ENCODE measurements at regions not wholly inside any gene's neighbourhood (a gene's known extent, or its start where the extent isn't known, plus 50 kb on each side); places are given as distances from the start of the nearest gene placed in this dataset.

DNA sequence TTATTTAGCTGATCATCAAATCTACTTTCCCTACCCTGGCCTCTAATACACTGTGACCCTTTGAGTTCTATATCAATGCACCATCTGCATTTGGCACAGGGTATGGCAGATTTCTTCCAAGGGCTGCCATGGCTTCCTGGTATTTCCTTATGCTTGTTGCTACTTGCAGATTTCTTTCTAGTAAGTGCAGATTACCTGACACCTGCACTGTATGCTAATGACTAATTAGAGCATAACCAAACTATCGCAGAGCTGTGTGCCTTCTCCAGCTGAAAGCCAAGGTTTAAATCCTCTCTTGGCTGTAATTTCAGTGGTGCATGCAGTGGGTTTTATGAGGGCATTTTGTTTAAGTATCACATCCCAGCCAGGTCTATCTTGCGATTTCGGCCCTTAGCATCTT lies 293.7 kb downstream of the KIF4B start:
- H3K9me3 ChIP-seq (ENCODE audit: insufficient read depth, low read length), result no peaks in the 10 kb centered on the region
- no peak overlapping the region for H3K4me2 ChIP-seq (ENCODE audit: low read depth, low read length, poor library complexity, severe bottlenecking)
- H4K20me1 ChIP-seq (ENCODE audit: low read depth, low read length), result no peaks in the 10 kb centered on the region
- no peak overlapping the region for H3K9ac ChIP-seq (ENCODE audit: low read length)
- no peak overlapping the region for H3K4me3 ChIP-seq (ENCODE audit: insufficient read depth, low read length, poor library complexity, severe bottlenecking)
- H3K79me2 ChIP-seq (ENCODE audit: insufficient read depth, low read length), result no peaks in the 10 kb centered on the region
- no peaks in the 10 kb centered on the region for H3K9me2 ChIP-seq (replicated peaks; ENCODE audit: insufficient read depth, low read length)
- no peak overlapping the region for H2AFZ ChIP-seq (ENCODE audit: low read depth, low read length, severe bottlenecking)
- no peak for TF ChIP-seq EZH2phosphoT487 (conservative IDR thresholded peaks at IDR 0.05; ENCODE audit: low read length)
- TF ChIP-seq, protein P1, sequence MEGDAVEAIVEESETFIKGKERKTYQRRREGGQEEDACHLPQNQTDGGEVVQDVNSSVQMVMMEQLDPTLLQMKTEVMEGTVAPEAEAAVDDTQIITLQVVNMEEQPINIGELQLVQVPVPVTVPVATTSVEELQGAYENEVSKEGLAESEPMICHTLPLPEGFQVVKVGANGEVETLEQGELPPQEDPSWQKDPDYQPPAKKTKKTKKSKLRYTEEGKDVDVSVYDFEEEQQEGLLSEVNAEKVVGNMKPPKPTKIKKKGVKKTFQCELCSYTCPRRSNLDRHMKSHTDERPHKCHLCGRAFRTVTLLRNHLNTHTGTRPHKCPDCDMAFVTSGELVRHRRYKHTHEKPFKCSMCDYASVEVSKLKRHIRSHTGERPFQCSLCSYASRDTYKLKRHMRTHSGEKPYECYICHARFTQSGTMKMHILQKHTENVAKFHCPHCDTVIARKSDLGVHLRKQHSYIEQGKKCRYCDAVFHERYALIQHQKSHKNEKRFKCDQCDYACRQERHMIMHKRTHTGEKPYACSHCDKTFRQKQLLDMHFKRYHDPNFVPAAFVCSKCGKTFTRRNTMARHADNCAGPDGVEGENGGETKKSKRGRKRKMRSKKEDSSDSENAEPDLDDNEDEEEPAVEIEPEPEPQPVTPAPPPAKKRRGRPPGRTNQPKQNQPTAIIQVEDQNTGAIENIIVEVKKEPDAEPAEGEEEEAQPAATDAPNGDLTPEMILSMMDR (IDR thresholded peaks at IDR 0.05; ENCODE audit: insufficient read depth, low read length, poor library complexity, severe bottlenecking), result no peak
- H3K36me3 ChIP-seq (ENCODE audit: low read length), result no peaks in the 10 kb centered on the region
- no peaks in the 10 kb centered on the region for H3K27me3 ChIP-seq (ENCODE audit: low read length)
- H3K27ac ChIP-seq (ENCODE audit: low read depth, low read length), result no peak overlapping the region
- H3F3A ChIP-seq (ENCODE audit: insufficient read depth), result no peaks in the 10 kb centered on the region

DNA sequence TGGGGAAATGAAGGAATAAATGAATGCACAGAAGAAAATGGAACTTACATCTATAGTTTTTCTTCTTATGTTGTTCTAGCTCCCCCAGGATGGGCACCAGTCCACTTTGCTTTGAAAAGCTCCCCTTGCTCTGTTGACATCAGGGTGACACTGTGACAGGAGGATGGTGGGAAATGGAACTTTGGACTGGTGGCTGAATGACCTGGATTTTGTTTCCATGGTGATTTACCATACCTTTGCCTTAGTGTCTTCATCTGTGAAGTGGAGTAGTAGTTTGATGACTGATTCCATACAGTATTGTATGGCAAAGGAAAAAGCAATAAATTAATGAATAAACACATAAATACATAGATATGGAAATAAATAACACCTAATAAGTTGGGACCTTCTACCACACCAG lies 294.7 kb downstream of the KIF4B start:
- Histone ChIP-seq H3K36me3 (ENCODE audit: low read length) (no peaks in the 10 kb centered on the region), H3K9me3 (ENCODE audit: insufficient read depth, low read length) (no peaks in the 10 kb centered on the region), H3K27ac (ENCODE audit: low read depth, low read length) (no peak overlapping the region), H3K4me2 (ENCODE audit: low read depth, low read length, poor library complexity, severe bottlenecking) (no peak overlapping the region), H4K20me1 (ENCODE audit: low read depth, low read length) (no peaks in the 10 kb centered on the region), H3F3A (ENCODE audit: insufficient read depth) (no peaks in the 10 kb centered on the region), H3K79me2 (ENCODE audit: insufficient read depth, low read length) (no peaks in the 10 kb centered on the region), H3K9me2 (replicated peaks; ENCODE audit: insufficient read depth, low read length) (no peaks in the 10 kb centered on the region), H3K4me3 (ENCODE audit: insufficient read depth, low read length, poor library complexity, severe bottlenecking) (no peak overlapping the region), H3K9ac (ENCODE audit: low read length) (no peak overlapping the region), H3K27me3 (ENCODE audit: low read length) (no peaks in the 10 kb centered on the region), H2AFZ (ENCODE audit: low read depth, low read length, severe bottlenecking) (no peak overlapping the region)
- no peak for TF ChIP-seq EZH2phosphoT487 (conservative IDR thresholded peaks at IDR 0.05; ENCODE audit: low read length)
- TF ChIP-seq, protein P1 (IDR thresholded peaks at IDR 0.05; ENCODE audit: insufficient read depth, low read length, poor library complexity, severe bottlenecking), result no peak

DNA sequence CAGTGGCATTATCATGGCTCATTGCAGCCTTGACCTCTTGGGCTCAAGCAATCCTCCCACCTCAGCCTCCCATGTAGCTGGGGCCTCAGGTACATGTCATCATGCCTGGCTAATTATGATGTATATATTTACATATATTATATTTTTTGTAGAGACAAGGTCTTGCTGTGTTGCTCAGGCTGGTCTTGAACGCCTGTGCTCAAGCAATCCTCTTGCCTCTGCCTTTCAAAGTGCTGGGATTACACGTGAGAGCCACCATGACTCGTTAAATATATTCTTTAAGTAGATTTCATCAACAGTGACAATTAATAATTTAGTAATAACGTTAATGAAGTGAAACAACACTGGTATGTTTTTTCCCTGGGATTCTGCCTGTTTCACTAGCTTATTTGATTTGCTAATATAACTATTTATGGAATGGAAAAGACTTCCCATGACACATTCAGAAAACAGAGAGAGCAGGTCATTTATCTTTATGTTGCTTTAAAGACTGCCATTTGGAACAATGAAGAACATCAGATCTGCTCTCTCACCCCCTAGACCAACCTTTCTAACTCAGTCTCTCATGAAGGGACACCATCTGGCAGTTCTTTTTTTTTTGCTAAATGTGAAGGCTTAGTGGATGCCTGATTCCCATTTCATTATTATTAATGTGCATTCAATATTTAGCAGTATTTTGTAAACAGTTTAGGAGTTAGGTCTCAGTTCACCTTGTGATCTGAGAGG lies 295.6 kb downstream of the KIF4B start:
- TF ChIP-seq, protein P1 (IDR thresholded peaks at IDR 0.05; ENCODE audit: insufficient read depth, low read length, poor library complexity, severe bottlenecking), result no peak
- TF ChIP-seq EZH2phosphoT487 (conservative IDR thresholded peaks at IDR 0.05; ENCODE audit: low read length), result no peak
- H3K36me3 ChIP-seq (ENCODE audit: low read length), result no peaks in the 10 kb centered on the region
- no peaks in the 10 kb centered on the region for H3K9me3 ChIP-seq (ENCODE audit: insufficient read depth, low read length)
- no peak overlapping the region for H3K4me3 ChIP-seq (ENCODE audit: insufficient read depth, low read length, poor library complexity, severe bottlenecking)
- no peak overlapping the region for H2AFZ ChIP-seq (ENCODE audit: low read depth, low read length, severe bottlenecking)
- no peaks in the 10 kb centered on the region for H3K79me2 ChIP-seq (ENCODE audit: insufficient read depth, low read length)
- H3K9ac ChIP-seq (ENCODE audit: low read length), result no peak overlapping the region
- H4K20me1 ChIP-seq (ENCODE audit: low read depth, low read length), result no peaks in the 10 kb centered on the region
- H3K9me2 ChIP-seq (replicated peaks; ENCODE audit: insufficient read depth, low read length), result no peaks in the 10 kb centered on the region
- H3K27ac ChIP-seq (ENCODE audit: low read depth, low read length), result no peak overlapping the region
- H3F3A ChIP-seq (ENCODE audit: insufficient read depth), result no peaks in the 10 kb centered on the region
- H3K27me3 ChIP-seq (ENCODE audit: low read length), result no peaks in the 10 kb centered on the region
- H3K4me2 ChIP-seq (ENCODE audit: low read depth, low read length, poor library complexity, severe bottlenecking), result no peak overlapping the region
